NOMO-1 treated with DMSO at 0.1 percent for 48 hours (cell line): ENCODE measurements at regions not wholly inside any gene's neighbourhood (a gene's known extent, or its start where the extent isn't known, plus 50 kb on each side); places are given as distances from the start of the nearest gene placed in this dataset.
A peak's percentile ranks its signal among the peaks of the same experiment; 100 is the strongest.

Experiments used
- DNase-seq: peaks from one replicate; lab custom pipeline; 2025; ENCODE audit not compliant: unreplicated experiment; lab: John Stamatoyannopoulos, UW

DNA sequence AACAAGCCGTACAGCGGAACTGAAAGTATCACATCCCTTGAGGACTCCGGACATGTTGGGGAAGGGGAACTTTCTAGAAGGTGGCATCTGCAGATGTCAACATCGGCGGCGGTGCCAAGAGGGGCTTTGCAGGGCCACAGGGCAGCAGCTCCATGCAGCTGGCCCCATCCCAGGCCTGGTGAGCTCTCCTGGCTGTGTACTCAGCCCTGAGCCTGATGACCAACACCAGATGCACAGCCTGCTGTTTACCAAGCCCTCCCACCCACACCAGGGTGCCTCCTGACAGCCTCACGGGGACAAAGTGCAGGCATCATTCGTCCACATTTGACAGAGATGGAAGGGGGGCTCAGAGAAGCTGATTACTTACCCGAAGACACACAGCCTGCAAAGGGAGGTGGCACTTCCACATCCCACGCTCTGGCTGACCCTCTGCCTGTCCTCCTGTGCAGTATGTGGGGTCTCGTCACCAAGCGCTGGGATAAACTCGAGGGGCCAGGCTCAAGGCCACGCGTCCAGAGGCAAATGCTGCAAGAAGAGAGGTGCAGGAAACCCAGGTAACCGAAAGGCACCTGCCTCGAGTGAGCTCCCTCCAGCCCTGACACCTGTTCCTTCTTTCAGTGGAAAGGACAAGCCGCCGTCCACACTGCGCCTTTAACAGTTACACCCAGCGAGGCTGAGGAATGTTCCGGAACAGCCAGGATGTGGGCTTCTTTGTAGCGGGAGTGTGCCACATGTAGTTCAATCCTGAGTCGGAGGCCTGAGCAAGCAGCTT lies 69.0 kb upstream of the ASAP2 start:
- peak; percentile 47 for DNase-seq

DNA sequence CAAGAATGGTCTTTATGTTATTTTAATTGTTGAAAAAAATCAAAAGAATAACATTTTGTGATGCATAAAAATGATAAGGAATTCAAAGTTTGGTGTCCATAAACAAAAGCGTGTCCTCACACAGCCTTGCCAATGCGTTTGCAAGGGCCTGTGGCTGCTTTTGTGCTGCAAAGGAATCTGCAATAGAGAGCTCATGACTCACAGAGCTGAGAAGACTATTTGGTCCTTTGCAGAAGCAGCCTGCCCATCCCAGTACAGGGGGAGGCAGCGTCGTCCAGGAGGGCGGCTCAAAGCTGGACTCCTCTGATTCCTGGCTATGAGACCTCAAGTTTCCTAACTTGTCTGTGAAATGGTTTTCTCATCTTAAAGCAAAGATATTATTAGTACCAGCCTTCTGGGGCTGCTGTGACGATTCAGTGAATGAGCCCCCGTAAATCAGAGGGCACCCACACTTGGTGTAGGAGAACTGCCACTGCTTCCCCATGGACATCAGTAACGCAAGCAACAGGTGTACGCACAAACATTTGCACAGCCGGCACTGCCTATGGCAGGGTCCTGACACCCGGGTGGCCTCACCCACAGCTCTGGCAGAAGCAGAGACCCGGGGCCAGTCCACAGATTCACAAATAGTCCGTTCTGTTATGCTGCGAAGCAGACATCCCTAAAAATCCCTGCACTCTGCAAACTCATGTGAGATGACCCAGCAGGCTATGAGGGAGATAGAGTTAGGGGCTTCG lies 70.6 kb upstream of the ASAP2 start:
- no peak for DNase-seq

DNA sequence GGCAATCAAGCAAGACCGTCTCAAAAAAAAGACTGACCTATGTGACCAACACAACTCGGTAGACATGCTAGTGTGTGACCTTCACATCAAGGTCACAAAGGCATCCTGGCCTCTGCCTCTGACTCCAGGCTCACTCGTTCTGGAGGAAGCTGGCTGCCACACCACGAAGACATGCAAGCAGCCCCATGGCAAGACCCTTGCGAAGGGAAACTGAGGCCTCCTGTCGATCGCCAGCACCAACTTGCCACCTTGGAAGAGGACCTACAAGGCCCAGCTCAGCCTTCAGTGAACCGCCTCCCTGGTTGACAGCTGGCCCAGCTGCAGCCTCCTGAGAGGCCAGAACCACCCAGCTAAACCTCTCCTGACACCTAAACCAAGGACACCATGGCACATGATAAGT lies 79.3 kb upstream of the ASAP2 start:
- DNase-seq, result no peak

DNA sequence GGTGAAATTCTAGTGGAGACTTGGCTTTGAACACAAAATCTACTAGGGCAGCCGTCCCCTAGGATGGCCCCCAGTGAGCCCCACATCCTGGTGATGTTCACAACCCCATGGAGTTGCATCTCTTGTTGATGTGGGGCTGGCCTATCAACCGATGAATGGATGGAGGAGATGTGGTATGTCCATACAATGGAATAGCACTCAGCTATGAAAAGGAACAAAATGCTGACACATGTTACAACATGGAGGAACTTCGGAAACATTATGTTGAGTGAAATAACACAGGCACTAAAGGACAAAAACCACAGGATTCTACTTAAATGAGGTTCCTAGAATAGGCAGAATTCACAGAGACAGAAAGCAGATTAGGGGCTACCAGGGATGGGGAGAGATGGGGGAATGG lies 80.1 kb upstream of the ASAP2 start:
- DNase-seq, result no peak

DNA sequence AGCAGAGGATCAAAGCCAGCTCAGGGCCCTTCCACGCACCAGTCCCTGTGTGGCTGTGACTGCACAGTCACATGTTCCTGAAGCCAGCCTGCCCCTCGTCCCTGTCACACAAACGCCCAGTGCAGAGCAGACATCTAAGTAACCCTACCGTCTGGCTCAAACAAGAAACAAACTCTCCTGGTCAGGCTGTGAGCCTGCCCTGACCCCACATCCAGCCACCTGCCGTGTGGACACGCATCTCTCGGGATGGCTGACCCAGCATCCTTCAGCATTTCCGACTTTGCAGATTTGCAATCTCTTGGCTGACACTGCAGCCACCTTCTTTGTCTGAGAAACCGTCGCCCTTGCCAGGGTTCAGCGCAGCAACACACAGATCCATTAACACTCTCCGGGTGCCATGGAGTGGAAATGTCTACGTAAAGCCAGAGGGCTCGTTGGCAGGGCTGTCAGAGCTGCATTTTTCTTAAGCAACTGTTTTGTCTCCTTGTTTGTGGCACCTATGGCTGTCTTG lies 82.3 kb upstream of the ASAP2 start:
- DNase-seq, result no peak

DNA sequence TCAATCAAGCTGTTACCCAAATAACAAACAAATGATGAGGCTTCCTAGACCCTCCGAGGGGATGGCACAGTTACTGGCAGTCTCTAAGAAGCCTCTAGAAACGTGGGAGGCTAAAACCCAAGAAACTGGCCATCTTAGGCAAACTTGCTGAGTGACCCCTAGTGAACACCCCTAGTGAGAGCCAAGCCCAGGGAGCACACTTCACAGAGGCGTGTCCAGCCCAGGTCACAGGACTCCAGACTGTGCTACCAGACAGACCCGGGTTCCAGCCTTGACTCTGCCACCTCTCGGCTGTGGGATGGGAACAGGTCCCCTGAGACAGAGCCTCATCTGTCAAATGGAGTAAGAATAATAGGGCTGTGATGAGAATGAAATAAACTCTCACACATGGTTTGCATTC lies 83.5 kb upstream of the ASAP2 start:
- no peak for DNase-seq

DNA sequence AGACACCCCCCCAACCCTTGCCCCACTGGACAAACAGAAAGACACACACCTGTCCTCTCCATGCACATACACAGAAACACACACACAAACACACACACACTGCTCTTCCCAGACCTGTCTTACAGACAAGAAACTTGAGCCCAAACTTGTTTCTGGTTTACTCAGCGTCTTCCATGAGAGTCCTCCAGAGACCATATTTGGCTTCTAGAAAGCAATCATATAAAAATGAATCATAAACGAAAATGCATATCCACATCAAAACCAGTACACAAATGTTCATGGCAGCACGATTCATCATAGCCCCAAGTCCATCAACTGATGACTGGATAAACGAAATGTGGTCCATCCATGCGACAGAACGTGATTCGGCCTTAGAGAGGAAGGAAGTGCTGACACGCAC lies 84.2 kb upstream of the ASAP2 start:
- no peak for DNase-seq

DNA sequence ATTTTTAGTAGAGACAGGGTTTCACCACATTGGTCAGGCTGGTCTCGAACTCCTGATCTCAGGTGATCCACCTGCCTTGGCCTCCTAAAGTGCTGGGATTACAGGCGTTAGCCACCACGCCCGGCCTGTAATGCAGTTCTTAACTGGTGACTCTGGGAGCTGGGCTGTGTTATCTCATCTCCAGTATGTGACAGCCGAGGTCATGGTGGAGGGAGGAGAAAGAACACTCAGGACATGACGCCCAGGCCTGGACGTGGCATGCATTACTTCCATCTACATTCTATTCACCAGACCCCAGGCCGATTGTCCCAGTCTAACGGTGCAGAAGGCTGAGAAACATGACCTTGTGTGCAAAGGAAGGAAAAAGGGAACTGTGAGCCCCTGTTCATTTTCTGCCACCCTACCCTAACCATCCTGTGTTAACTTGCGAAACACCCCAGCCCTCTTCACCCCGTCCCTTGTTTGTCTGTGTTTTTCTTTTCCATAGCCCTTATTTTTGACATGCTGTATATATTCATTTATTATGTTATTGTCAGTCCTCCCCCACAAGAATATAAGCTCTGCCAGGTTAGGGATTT lies 88.1 kb upstream of the ASAP2 start:
- peak; percentile 1 for DNase-seq

DNA sequence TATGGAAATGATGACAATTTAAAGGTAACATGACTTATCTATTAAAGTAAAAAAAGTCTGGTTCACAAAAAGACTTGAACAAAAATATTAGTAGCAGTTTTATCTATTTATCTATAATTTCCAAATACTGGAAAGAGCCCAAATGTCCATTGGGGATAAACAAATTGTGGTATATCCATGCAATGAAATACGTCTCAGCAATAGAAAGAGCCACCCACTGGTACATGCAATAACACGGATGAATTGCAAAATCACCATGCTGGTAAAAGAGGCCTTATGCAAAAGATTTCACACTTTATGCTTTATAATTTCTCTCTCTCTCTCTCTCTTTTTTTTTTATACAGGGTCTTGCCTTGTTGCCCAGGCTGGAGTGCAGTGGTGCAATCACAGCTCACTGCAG lies 91.4 kb upstream of the ASAP2 start:
- DNase-seq, result no peak

DNA sequence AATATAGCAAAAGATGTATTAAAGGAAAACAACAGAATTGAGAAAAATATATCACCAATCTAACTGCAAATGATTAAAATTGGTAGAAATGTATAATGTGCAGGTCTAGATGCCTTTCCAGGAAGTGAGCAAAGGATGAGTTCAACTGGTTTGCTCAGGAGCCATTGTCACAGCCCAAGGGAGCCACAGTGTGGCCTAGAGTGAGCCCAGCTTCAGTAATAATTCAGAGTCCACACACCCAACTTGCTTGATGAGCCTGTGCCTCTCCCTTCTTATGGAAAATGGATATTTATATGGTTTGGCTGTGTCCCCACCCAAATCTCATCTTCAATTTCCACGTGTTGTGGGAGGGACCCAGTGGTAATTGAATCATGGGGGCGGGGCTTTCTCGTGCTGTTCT lies 92.2 kb upstream of the ASAP2 start:
- no peak for DNase-seq

DNA sequence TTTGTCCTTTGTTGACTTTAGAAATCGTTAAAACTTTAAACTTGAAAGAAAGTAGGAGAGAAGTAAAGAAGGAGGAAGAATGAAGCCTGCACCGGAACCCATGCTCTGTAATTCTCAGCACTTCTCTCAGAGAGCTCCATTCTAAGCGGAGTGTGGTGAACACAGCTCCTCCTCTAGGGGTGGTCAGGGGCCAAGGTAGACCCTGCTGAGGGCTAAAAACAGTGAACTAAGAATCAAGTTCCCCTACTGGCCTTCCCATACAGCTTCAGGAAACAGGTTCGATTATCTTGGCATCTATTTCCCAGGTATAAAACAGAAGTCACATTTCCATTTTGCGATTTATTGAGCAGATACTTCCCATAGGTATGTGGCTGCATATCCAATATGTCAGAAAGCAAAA lies 92.7 kb upstream of the ASAP2 start:
- no peak for DNase-seq

DNA sequence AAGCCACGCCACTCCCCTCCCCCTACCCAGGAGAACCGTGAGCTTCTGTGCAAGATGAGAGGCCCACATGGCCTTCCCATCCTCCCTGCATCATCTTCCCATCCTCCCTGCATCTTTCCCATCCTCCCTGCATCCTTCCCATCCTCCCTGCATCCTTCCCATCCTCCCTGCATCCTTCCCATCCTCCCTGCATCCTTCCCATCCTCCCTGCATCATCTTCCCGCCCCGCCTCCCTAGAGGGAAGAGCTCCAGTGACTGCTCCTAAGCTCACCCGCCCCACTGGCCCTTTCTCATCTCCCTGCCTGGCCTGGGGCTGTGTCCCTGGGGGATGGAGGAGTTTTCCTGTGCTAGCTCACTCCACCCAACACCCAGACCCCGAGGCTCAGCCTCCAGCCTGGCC lies 93.3 kb upstream of the ASAP2 start:
- no peak for DNase-seq

DNA sequence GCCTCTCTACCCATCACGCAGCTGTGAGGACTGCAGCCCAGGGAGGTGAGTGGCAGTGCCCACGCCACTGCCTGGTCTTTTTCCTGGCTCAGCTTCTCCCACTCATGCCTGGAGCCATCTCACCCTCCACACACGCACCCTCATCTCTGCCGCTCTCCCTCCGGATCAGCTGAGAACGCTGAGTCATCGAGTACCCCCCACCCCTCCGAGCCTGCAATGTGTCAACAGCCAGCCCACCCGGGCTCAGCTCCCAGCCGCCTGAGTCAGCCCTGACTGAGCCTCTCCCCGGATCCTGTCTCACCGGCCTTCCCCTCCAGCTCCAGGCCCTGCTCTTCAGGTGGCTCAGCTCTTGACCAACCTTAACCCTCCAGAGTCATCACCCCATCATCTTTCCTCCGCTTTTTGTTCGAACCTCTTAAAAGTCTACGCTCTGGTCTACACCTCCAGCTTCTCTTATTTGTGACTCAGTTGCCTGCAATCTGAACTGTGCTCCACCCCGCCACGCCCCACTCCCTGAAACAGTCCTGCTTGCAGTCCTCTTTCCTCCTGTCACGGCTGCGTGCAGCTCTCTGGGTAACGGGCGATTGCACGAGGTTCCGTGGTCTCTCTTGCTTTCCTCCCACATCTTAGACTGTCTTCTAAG lies 94.4 kb upstream of the ASAP2 start:
- no peak for DNase-seq

DNA sequence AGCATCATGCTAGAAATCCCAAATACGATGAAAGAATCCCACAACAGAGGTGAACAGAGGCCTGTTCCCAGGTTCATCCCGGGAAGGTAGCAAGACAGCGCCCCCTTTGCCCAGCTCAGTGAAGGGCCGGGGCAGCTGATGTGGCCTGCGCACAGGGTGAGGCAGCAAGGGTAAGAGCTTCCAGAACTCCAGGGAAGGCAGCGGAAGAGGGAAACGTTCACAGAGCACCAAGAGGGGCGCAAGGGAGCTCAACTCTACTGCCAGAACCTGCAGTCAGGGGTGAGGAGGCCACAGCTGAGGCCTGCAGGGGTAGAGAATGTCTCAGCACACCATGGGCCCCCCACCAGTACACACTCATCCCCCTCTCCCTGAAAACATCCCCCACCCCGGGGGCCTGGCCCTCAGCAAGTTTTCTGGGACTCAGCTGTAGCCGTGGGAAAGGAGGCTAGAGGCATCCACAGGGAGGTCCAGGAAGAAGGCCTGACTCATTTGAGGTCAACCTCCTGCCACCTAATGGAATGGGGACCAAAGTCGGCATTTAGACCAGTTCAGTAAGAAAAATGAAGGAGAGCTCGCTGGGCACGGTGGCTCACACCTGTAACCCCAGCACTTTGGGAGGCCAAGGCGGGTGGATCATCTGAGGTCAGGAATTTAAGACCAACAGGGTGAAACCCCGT lies 95.6 kb upstream of the ASAP2 start:
- DNase-seq, result no peak

DNA sequence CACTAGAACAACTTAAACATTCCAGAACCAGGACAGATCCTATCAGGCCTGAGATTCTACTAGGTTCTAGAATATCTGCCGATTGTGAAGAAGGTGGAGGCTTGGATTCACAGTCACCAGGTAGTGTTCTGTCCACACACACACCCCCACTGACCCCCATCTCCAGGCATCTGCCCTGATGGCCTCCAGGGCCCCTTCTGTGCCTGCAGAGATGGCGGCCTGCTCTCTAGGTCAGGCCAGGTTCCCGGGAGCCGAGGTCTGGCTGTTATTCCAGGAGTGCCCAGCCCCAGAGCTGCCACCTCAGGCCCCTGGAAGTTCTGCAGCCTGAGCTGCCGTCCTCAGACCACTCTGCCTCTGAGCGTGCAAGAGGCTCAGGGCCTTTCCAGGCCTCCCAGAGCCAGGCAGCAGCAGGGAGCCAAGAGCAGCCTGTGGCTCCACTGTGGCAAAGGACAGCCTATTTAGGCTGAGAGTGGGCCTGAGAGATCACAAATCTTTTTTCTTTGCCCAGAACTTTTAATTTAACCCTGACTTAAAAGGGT lies 96.2 kb upstream of the ASAP2 start:
- DNase-seq, result no peak

DNA sequence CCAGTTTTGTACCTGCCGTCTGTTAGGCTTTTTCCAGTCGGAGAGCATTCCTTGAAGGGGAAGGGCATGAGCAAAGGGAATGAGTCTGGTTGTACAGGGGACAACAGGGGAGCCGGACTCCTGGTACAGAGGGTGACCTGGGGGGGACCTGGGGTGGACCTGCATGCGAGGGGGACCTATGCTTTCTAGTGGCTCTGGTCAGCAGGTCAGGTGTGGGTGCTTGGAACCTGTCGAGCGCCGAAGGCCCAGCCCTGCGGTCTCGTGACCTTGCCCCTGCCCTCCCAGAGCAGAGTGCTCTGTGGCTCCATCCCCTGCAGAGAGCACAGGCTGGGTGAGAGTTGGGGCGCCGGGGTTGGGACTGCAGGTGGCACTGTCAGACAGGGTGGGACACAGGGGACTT lies 96.7 kb upstream of the ASAP2 start:
- no peak for DNase-seq

DNA sequence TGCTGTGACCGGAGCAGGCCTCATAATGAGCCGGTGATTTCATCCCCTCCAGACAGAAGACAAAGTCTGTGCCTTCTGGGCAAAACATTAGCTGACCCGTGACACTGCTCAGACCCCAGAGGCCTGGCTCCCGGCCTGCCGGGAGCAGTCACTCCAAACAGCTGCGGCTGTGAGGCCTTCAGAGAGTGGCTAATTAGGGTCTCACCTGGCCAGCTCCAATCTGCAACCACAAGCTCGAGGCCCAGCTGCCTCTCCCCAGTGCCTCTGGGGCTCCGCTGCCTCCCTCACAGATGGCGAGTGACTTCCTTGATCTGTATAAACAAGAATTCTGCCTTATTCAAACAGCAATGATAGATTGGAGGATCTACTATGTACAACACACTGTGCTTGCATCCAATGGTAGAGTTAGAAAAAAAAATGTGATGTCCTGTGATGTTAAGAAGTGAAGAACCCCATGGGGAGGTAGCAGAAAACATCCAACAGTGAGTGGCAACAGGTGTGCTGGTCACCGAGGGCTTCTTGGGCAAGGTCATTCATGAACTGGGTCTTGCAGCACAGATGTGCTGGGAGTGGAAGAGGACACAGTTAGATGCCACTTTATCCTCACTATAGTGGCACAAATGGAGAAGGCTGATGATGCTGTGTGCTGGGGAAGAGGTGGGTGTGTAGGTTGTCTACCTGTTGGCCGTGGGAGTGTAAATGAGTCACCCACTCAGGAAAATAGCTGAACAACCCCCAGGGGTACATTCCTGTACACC lies 98.2 kb upstream of the ASAP2 start:
- DNase-seq, result no peak

DNA sequence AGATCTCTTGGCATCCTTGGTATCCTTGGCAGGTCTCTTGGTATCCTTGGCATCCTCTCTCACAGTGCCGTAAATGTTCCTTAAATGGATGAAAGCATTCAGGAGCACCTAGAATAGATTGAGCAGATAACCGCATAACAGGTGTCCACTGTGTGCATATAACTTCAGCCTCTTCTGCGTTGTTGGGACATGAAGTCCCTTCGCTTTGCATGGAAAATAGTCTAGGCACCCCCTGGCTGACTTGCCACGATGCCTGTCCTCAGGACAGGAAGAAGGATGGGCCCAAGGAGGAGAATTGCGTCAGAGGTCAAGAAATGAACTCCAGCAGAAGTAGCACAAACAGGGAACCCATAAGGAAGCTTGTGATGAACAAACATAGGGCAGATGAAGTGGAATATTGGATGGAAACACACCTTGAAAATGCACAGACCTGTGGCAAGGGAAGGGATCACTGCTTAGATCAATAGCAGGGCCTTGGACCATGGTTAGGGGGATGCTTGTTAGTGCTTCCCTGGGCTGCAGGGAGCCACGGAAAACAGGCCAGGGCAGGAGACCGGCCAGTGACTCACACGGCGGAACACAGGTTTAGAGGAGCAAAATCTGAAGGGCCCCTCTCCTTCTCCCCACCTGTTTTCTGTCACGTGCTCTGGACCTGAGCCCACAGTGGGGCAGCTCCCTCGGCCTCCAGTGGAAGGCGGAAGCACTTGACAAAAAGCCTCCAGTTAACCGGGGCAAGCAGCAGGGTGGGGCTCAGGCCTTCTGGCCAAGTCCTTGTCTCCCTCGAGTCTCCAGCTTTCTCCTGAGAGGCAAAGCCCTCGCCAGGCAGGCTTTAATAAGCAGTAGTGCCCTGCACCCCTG lies 99.2 kb upstream of the ASAP2 start:
- DNase-seq, result no peak
